ENCODE measurements at regions not wholly inside any gene's neighbourhood (a gene's known extent, or its start where the extent isn't known, plus 50 kb on each side); places are given as distances from the start of the nearest gene placed in this dataset.

DNA sequence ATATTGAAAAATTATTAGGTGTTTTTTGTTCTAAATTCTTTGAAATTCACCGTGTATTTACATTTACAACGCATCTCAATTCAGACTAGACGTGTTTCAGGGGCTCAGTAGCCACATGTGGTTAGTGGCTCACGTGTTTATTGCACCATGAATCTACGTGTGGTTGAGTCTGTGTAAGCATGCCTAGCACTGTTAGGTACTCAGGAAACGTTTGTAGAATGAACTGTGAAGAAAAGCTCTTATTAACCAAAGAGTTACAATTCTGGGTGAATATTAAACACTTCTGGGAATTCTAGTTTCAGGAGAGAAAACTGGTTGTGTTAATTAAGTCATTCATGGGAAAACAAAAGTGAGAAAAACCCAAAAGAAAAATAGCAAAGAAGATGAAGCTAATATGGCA, 117.5 kb upstream of the CDH6 start:
- TF ChIP-seq, protein P1, sequence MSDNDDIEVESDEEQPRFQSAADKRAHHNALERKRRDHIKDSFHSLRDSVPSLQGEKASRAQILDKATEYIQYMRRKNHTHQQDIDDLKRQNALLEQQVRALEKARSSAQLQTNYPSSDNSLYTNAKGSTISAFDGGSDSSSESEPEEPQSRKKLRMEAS (IDR thresholded peaks at IDR 0.05) = no peak
- no peak for TF ChIP-seq YY1 (IDR thresholded peaks at IDR 0.05; ENCODE audit: low read depth)
- no peak for TF ChIP-seq RAD21 (IDR thresholded peaks at IDR 0.05; ENCODE audit: low read depth)
- no peak for TF ChIP-seq CREB1 (IDR thresholded peaks at IDR 0.05; ENCODE audit: low read depth)
- TF ChIP-seq, protein P2, sequence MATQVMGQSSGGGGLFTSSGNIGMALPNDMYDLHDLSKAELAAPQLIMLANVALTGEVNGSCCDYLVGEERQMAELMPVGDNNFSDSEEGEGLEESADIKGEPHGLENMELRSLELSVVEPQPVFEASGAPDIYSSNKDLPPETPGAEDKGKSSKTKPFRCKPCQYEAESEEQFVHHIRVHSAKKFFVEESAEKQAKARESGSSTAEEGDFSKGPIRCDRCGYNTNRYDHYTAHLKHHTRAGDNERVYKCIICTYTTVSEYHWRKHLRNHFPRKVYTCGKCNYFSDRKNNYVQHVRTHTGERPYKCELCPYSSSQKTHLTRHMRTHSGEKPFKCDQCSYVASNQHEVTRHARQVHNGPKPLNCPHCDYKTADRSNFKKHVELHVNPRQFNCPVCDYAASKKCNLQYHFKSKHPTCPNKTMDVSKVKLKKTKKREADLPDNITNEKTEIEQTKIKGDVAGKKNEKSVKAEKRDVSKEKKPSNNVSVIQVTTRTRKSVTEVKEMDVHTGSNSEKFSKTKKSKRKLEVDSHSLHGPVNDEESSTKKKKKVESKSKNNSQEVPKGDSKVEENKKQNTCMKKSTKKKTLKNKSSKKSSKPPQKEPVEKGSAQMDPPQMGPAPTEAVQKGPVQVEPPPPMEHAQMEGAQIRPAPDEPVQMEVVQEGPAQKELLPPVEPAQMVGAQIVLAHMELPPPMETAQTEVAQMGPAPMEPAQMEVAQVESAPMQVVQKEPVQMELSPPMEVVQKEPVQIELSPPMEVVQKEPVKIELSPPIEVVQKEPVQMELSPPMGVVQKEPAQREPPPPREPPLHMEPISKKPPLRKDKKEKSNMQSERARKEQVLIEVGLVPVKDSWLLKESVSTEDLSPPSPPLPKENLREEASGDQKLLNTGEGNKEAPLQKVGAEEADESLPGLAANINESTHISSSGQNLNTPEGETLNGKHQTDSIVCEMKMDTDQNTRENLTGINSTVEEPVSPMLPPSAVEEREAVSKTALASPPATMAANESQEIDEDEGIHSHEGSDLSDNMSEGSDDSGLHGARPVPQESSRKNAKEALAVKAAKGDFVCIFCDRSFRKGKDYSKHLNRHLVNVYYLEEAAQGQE (IDR thresholded peaks at IDR 0.05; ENCODE audit: low read depth) = no peak
- no peak for TF ChIP-seq EP300 (IDR thresholded peaks at IDR 0.05; ENCODE audit: borderline replicate concordance)
- no peak for TF ChIP-seq ZBTB7A (IDR thresholded peaks at IDR 0.05; ENCODE audit: low read depth)
- TF ChIP-seq CEBPB (IDR thresholded peaks at IDR 0.05) = no peak
- TF ChIP-seq NFIC (IDR thresholded peaks at IDR 0.05) = no peak
- TF ChIP-seq TEAD4 (IDR thresholded peaks at IDR 0.05) = no peak
- TF ChIP-seq, protein P3, sequence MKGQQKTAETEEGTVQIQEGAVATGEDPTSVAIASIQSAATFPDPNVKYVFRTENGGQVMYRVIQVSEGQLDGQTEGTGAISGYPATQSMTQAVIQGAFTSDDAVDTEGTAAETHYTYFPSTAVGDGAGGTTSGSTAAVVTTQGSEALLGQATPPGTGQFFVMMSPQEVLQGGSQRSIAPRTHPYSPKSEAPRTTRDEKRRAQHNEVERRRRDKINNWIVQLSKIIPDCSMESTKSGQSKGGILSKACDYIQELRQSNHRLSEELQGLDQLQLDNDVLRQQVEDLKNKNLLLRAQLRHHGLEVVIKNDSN (IDR thresholded peaks at IDR 0.05) = no peak
- no peak for TF ChIP-seq TAF1 (IDR thresholded peaks at IDR 0.05; ENCODE audit: low read depth)
- TF ChIP-seq EGR1 (IDR thresholded peaks at IDR 0.05) = no peak

All from Ishikawa (cell line).